ENCODE measurements at regions not wholly inside any gene's neighbourhood (a gene's known extent, or its start where the extent isn't known, plus 50 kb on each side); places are given as distances from the start of the nearest gene placed in this dataset.

- no peaks in the 10 kb centered on the region for H3K9me3 ChIP-seq (ENCODE audit: control insufficient read depth in 1 of 2, insufficient read depth in 1 of 2, low read depth in 1 of 2, low read length in 2 of 2)
- no peaks in the 10 kb centered on the region for H4K20me1 ChIP-seq (ENCODE audit: insufficient read depth)
- no peak overlapping the region for H3K9ac ChIP-seq (ENCODE audit: low read length)
- no peaks in the 10 kb centered on the region for H3K79me2 ChIP-seq (ENCODE audit: insufficient read depth, low read length)
- no peaks in the 10 kb centered on the region for H3K36me3 ChIP-seq (ENCODE audit: control insufficient read depth in 1 of 2, insufficient read depth in 2 of 2, low read length in 2 of 2)
- no peaks in the 10 kb centered on the region for H3K9me2 ChIP-seq (ENCODE audit: insufficient read depth)
- POLR2A ChIA-PET: interaction anchor here (1.4 kb wide), 1 partner anchor 10 kb away, joined by 5 read pairs; no protein-coding TSS in a partner anchor
- H3K27me3 ChIP-seq (ENCODE audit: insufficient read depth, low read length): peaks cover 84% of the 10 kb centered on the region
- peaks cover 0 to 5% of the 10 kb centered on the region in 2 experiments; a peak in 1 of 4 replicates for H3K4me1 ChIP-seq (ENCODE audit: control insufficient read depth in 1 of 2, insufficient read depth in 2 of 2, low read length in 2 of 2)
- BruUV-seq (replicated peaks): no TSS peak
- DNase-seq (ENCODE audit: low read depth, low spot score) (no peak), ATAC-seq (no peak)
- H3K4me2 ChIP-seq (ENCODE audit: low read length): no peak overlapping the region
- no peak overlapping the region for H2AFZ ChIP-seq (ENCODE audit: low read depth, low read length, poor library complexity, severe bottlenecking)
- H3K27ac ChIP-seq (ENCODE audit: low read depth, low read length): no peak overlapping the region
- TF ChIP-seq FOSL1 (IDR thresholded peaks at IDR 0.05; ENCODE audit: low read depth) (no peak), ZNF274 (IDR thresholded peaks at IDR 0.05; ENCODE audit: low read depth, low read length) (no peak), POLR2AphosphoS5 (IDR thresholded peaks at IDR 0.05; ENCODE audit: low read depth, low read length) (no peak), SP1 (IDR thresholded peaks at IDR 0.05; ENCODE audit: low read depth) (no peak), YY1 (IDR thresholded peaks at IDR 0.05; ENCODE audit: extremely low read depth, insufficient replicate concordance, low read depth, low read length) (no peak), EGR1 (IDR thresholded peaks at IDR 0.05; ENCODE audit: low read depth) (no peak), RAD21 (IDR thresholded peaks at IDR 0.05; ENCODE audit: low read depth) (no peak), CEBPB (IDR thresholded peaks at IDR 0.05; ENCODE audit: low read depth) (no peak), POLR2A (IDR thresholded peaks at IDR 0.05; ENCODE audit: borderline replicate concordance, extremely low read depth, insufficient read depth, insufficient read length) (no peak)
- TF ChIP-seq, protein P1, sequence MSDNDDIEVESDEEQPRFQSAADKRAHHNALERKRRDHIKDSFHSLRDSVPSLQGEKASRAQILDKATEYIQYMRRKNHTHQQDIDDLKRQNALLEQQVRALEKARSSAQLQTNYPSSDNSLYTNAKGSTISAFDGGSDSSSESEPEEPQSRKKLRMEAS (IDR thresholded peaks at IDR 0.05): no peak
- TF ChIP-seq, protein P2, sequence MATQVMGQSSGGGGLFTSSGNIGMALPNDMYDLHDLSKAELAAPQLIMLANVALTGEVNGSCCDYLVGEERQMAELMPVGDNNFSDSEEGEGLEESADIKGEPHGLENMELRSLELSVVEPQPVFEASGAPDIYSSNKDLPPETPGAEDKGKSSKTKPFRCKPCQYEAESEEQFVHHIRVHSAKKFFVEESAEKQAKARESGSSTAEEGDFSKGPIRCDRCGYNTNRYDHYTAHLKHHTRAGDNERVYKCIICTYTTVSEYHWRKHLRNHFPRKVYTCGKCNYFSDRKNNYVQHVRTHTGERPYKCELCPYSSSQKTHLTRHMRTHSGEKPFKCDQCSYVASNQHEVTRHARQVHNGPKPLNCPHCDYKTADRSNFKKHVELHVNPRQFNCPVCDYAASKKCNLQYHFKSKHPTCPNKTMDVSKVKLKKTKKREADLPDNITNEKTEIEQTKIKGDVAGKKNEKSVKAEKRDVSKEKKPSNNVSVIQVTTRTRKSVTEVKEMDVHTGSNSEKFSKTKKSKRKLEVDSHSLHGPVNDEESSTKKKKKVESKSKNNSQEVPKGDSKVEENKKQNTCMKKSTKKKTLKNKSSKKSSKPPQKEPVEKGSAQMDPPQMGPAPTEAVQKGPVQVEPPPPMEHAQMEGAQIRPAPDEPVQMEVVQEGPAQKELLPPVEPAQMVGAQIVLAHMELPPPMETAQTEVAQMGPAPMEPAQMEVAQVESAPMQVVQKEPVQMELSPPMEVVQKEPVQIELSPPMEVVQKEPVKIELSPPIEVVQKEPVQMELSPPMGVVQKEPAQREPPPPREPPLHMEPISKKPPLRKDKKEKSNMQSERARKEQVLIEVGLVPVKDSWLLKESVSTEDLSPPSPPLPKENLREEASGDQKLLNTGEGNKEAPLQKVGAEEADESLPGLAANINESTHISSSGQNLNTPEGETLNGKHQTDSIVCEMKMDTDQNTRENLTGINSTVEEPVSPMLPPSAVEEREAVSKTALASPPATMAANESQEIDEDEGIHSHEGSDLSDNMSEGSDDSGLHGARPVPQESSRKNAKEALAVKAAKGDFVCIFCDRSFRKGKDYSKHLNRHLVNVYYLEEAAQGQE (IDR thresholded peaks at IDR 0.05; ENCODE audit: low read depth): no peak
- CTCF ChIA-PET: no interaction called here
- RAD21 ChIA-PET (ENCODE audit: low non-redundant PET in 1 of 2, low total read pairs in 2 of 2, uncharacterized antibody in 2 of 2, unreplicated experiment in 2 of 2): no interaction called here
- no peak overlapping the region for H3K4me3 ChIP-seq (replicated peaks in 1 of 2; ENCODE audit: low read depth in 1 of 2, low read length in 2 of 2)
- intact Hi-C loops (cut with micrococcal nuclease): no loop called here
These were observed 181.4 kb downstream of the ENGASE start for GRCh38 chr17:79255926-79256585.
